Mesendoderm (in vitro differentiated cells): ENCODE measurements at regions not wholly inside any gene's neighbourhood (a gene's known extent, or its start where the extent isn't known, plus 50 kb on each side); places are given as distances from the start of the nearest gene placed in this dataset. TPM values are rescaled to one million over a fixed set of nuclear protein-coding genes. Genes with fewer than 3 reads are reported as not detected.

Source experiments
- DNase-seq: peaks from one replicate; pipeline ENCODE4 v3.0.0; 2013
- H2AK5ac ChIP-seq: 2 replicates; pipeline ENCODE4 v1.6.1; 2013; ENCODE audit warnings: low read length, inconsistent platforms
- H2BK120ac ChIP-seq: 2 replicates; pipeline ENCODE4 v1.6.1; 2013; ENCODE audit warnings: low read depth, mild to moderate bottlenecking, low read length, moderate library complexity, mixed read lengths
- H2BK15ac ChIP-seq: replicated peaks from 2 replicates; pipeline ENCODE4 v1.6.1; 2013; ENCODE audit warnings: low read depth, mild to moderate bottlenecking, moderate library complexity
- H2BK5ac ChIP-seq: 2 replicates; pipeline ENCODE4 v1.6.1; 2013; ENCODE audit warnings: low read length, inconsistent platforms
- H3K18ac ChIP-seq: 2 replicates; pipeline ENCODE4 v1.6.1; 2013; ENCODE audit warnings: mild to moderate bottlenecking, low read length, mixed read lengths
- H3K23ac ChIP-seq: one replicate; pipeline ENCODE4 v1.6.1; 2013; ENCODE audit warnings: low read length
- H3K27ac ChIP-seq: 2 replicates; pipeline ENCODE4 v1.5.1; 2013; ENCODE audit warnings: low read depth, mild to moderate bottlenecking, inconsistent platforms, low read length, moderate library complexity
- H3K27me3 ChIP-seq: 2 replicates; pipeline ENCODE4 v1.6.1; 2013; ENCODE audit warnings: low read length, control low read depth, mild to moderate bottlenecking, inconsistent platforms; ENCODE audit not compliant: insufficient read depth, poor library complexity
- H3K36me3 ChIP-seq: 2 replicates; pipeline ENCODE4 v1.6.1; 2013; ENCODE audit warnings: low read length, inconsistent platforms; ENCODE audit not compliant: control insufficient read depth, insufficient read depth
- H3K4ac ChIP-seq: one replicate; pipeline ENCODE4 v1.6.1; 2013; ENCODE audit warnings: low read depth, mild to moderate bottlenecking, low read length, moderate library complexity
- H3K4me1 ChIP-seq: 2 replicates; pipeline ENCODE4 v1.6.1; 2013; ENCODE audit warnings: low read depth, low read length, inconsistent platforms; ENCODE audit not compliant: control insufficient read depth
- H3K4me2 ChIP-seq: 2 replicates; pipeline ENCODE4 v1.6.1; 2013; ENCODE audit warnings: low read length
- H3K4me3 ChIP-seq: 2 replicates; pipeline ENCODE4 v1.5.1; 2013; ENCODE audit warnings: mild to moderate bottlenecking, low read length
- H3K56ac ChIP-seq: one replicate; pipeline ENCODE4 v1.6.1; 2013; ENCODE audit warnings: low read length
- H3K79me1 ChIP-seq: 2 replicates; pipeline ENCODE4 v1.6.1; 2013; ENCODE audit warnings: low read length, inconsistent platforms
- H3K79me2 ChIP-seq: 2 replicates; pipeline ENCODE4 v1.6.1; 2013; ENCODE audit warnings: mild to moderate bottlenecking, low read length; ENCODE audit not compliant: control insufficient read depth, insufficient read depth
- H3K9ac ChIP-seq: 2 replicates; pipeline ENCODE4 v1.6.1; 2013; ENCODE audit warnings: low read length, inconsistent platforms
- H4K5ac ChIP-seq: one replicate; pipeline ENCODE4 v1.6.1; 2013; ENCODE audit warnings: low read length
- H4K8ac ChIP-seq: one replicate; pipeline ENCODE4 v1.6.1; 2013; ENCODE audit warnings: low read depth, mild to moderate bottlenecking, control low read depth, low read length, moderate library complexity
- WGBS: extraction: QIAGEN DNeasy Blood & Tissue Kit; methylation state at CpG from one replicate; pipeline ENCODE4 v1.1.7; 2013; ENCODE audit warnings: low lambda C conversion rate, missing lambda C conversion rate; ENCODE audit not compliant: insufficient coverage; ENCODE audit errors: extremely low coverage; 5-methylcytosine and 5-hydroxymethylcytosine counted together
- small RNA-seq: library from polyadenylated mRNA; stranded (forward); fragments of <200 nt; extraction: miRNeasy Mini kit (QIAGEN cat#:217004); gene quantifications from one replicate; pipeline ENCODE3, GENCODE V24; 2013; ENCODE audit not compliant: insufficient read depth

DNA sequence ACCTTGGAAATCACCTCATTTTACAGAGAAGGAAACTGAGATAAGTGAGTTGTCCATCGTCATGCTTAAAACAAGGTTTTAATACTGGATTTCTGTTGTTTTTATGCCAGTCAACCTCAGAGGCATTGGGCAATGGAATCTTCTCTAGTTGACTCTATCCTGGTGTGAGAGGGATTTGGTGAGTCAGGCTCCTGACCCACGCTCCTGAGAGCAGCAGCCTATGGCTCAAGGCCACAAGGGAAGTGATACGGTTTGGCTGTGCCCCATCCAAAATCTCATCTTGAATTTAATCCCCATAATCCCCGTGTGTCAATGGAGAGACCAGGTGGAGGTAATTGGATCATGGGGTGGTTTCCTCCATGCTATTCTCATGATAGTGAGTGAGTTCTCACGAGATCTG is 90.1 kb downstream of the TLR5 start:
- no peak overlapping the region for H3K56ac ChIP-seq
- no peak overlapping the region for H3K9ac ChIP-seq
- H3K27me3 ChIP-seq: no peaks in the 10 kb centered on the region
- no peaks in the 10 kb centered on the region for H3K79me2 ChIP-seq
- no peak overlapping the region for H3K4me2 ChIP-seq
- H2BK5ac ChIP-seq: no peak overlapping the region
- H3K18ac ChIP-seq: no peak overlapping the region
- H2AK5ac ChIP-seq: no peak overlapping the region
- no peak overlapping the region for H3K23ac ChIP-seq
- H4K5ac ChIP-seq: no peak overlapping the region
- no peak overlapping the region for H2BK120ac ChIP-seq
- no peak overlapping the region for H3K4ac ChIP-seq
- no peak overlapping the region for H3K27ac ChIP-seq
- no peaks in the 10 kb centered on the region for H3K4me1 ChIP-seq
- no CpG with 5 or more reads among the region's 5 CpGs for WGBS
- H2BK15ac ChIP-seq: no peak overlapping the region
- H3K36me3 ChIP-seq: no peaks in the 10 kb centered on the region
- H3K4me3 ChIP-seq: no peak overlapping the region
- DNase-seq: no peak
- no peak overlapping the region for H4K8ac ChIP-seq
- no peaks in the 10 kb centered on the region for H3K79me1 ChIP-seq

DNA sequence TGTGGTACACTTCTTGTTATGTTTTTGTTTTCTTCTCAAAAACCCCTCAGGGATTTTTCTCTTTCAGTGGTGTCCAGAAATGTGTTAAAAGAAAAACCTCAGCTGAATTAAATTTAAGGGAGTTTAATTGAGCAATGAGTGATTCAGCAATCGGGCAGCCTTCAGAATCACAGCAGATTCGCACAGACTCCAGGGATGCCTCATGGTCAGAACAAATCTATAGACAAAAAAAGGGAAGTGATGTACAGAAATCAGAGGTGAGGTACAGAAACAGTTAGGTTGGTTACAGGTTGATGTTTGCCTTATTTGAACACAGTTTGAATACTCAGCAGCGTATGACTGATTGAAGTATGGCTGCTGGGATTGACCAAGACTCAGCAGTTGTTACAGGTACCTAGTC is 86.2 kb downstream of the TLR5 start:
- no CpG with 5 or more reads among the region's 3 CpGs for WGBS
- Histone ChIP-seq H3K4me2 (no peak overlapping the region), H4K5ac (no peak overlapping the region), H3K36me3 (no peaks in the 10 kb centered on the region), H3K18ac (no peak overlapping the region), H3K79me1 (no peaks in the 10 kb centered on the region), H2BK15ac (no peak overlapping the region), H3K4ac (no peak overlapping the region), H3K27ac (no peak overlapping the region), H3K27me3 (no peaks in the 10 kb centered on the region), H3K23ac (no peak overlapping the region), H3K9ac (no peak overlapping the region), H3K79me2 (no peaks in the 10 kb centered on the region), H2BK120ac (no peak overlapping the region), H2BK5ac (no peak overlapping the region), H4K8ac (no peak overlapping the region), H2AK5ac (no peak overlapping the region), H3K4me1 (no peaks in the 10 kb centered on the region), H3K4me3 (no peak overlapping the region), H3K56ac (no peak overlapping the region)
- DNase-seq: no peak

GRCh38 chr1:223057569-223058093 is 85.4 kb downstream of the TLR5 start:
- H3K9ac ChIP-seq: no peak overlapping the region
- H2BK120ac ChIP-seq: no peak overlapping the region
- no peak overlapping the region for H4K8ac ChIP-seq
- DNase-seq: no peak
- no peaks in the 10 kb centered on the region for H3K79me1 ChIP-seq
- no peak overlapping the region for H3K23ac ChIP-seq
- H3K4me2 ChIP-seq: no peak overlapping the region
- no peak overlapping the region for H2BK15ac ChIP-seq
- no peaks in the 10 kb centered on the region for H3K27me3 ChIP-seq
- H3K4me1 ChIP-seq: no peaks in the 10 kb centered on the region
- H4K5ac ChIP-seq: no peak overlapping the region
- H3K27ac ChIP-seq: no peak overlapping the region
- no peaks in the 10 kb centered on the region for H3K79me2 ChIP-seq
- no CpG with 5 or more reads among the region's 4 CpGs for WGBS
- no peak overlapping the region for H3K18ac ChIP-seq
- no peak overlapping the region for H2AK5ac ChIP-seq
- H3K4ac ChIP-seq: no peak overlapping the region
- H3K4me3 ChIP-seq: no peak overlapping the region
- H2BK5ac ChIP-seq: no peak overlapping the region
- H3K36me3 ChIP-seq: no peaks in the 10 kb centered on the region
- no peak overlapping the region for H3K56ac ChIP-seq

Small RNAs in the stretch of these regions (small RNA-seq; reads per million reads assigned to genes)
- gene NDUFB1P2: not detected
